Left kidney (tissue), 1 donor: ENCODE measurements at regions not wholly inside any gene's neighbourhood (a gene's known extent, or its start where the extent isn't known, plus 50 kb on each side); places are given as distances from the start of the nearest gene placed in this dataset.
"Not testable (repeated sequence)": the region's sequence is repeated elsewhere in the genome, so short reads cannot be mapped to it uniquely, and the experiment has no call there.

Experiments used
- DNase-seq: peaks from one replicate; pipeline ENCODE4 v3.0.0-alpha.2; 2013

DNA sequence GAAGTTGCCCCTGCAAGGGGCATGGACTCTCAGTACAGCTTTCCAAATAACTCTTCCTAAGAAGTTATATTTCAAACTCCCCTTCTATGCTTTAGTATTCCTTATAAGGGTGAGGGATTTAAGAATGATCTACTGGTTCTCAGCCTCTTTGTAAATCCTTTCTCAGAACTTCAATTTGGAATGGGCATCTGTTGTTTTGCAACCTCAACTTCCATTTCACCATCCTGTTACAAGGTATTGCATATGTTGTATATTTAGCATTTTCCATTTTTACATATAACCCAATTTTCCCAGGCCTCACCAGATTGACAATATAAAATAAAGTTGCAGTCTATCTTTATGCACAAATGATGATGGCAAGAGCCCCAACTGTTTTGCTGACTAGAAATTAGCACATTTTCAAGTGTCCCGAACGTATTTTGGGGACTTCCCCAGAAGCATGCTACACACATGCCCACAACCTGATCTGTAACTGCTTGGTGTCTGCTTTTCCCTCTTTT is 154.9 kb upstream of the CARMIL1 start:
- no peak for DNase-seq

DNA sequence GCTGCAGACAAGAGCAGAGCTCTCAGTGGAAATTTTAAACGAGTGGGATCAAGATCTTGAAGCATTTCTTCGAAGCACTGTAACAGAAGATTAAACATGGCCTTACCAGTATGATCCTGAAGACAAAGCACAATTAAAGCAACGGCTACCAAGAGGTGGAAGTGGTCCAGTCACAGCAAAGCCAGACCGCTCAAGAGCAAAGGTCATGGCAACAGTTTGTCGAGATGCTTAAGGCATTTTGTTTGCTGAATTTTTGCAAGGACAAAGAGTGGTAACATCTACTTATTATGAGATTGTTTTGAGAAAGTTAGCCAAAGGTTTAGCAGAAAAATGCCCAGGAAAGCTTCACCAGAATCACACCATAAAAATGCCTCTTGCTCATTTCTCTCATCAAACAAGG is 153.4 kb upstream of the CARMIL1 start:
- no peak for DNase-seq

DNA sequence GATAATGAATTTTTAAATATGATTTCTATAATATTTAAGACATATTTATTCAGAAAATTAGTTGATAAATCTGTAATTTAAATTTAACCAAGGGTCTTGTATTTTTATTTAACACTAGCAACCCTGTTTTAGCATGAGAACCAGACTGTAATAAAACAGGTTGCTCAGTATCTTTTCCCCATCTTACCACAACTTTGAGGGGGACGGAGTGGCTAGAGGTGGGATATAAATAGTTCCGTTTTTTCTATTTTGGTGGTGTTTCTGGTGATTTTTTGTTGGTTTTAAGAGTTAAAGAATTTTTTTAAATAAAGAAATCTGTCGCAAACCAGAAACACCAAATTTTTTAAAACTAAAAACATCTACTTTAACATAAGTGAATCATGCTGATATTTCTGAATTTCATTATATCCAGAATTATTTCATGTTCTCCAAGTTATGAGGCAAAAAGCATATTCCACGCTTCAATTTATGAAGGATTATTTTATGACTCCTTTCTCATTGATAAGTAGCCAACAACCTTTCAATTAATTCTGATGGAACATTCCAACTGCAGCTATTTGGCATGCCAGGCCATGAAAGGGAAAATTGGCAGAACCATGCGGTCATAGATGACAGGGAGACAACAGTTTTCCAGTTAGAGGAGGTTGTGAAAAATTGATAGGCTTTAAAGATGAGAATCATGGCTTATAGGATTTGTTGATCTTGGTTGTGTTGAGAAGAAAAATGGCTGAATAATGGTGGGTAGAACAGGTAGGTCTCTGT is 151.9 kb upstream of the CARMIL1 start:
- DNase-seq = no peak

DNA sequence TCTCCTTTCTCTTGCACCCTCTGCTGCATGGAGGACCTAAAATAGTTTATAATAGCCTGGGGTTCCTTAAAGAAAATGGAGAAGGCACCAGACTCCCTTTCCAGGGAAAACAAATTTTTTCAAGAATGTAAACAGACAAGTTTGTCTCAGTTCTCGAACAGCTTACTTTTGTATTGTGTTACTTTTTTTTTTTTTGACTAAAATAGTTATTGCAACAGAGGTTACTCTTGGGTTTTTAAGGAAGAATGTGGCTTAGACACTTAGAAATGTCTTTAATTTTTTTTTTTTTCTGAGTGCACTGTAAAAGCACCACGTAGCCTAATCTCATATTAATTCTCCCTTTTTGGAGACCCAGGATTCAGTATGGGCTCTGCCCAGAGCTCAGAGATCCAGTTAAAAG is 148.7 kb upstream of the CARMIL1 start:
- DNase-seq = no peak

DNA sequence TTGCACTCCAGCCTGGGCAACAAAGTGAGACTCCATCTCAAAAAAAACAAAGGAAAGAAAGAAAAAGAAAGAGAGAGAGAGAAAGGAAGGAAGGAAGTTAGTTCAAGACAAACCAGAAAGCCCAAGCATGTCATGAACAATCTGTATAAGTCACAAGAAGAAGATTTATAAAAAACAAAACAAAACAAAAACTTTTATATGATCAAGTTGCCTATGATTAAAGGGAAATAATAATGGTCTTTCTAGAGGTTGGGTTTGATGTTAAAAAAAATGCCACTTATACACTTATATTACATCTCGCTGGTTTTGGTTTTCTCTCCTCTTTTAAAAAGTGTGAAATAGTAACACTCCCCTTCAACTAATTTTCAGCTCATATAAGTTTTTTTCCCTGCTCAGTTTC is 146.2 kb upstream of the CARMIL1 start:
- DNase-seq = no peak

DNA sequence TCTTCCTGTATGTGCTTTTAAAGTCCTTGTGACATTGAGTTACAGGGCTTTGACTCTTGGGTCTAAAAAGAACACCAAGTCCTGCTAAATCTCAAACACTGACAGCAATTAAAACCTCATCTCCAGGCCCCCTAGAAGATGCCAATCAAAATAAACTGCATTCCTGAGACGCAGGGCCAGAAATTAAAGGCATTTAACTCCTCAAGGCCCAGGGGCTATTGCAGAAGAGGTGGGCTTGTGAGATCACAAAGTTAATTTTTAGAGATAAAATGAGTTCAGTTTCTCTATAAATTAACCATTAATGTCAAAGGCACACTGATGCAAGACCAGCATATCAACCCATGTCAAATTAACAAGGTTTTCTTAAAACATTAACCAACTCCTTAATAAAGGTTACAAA is 145.6 kb upstream of the CARMIL1 start:
- DNase-seq = no peak

DNA sequence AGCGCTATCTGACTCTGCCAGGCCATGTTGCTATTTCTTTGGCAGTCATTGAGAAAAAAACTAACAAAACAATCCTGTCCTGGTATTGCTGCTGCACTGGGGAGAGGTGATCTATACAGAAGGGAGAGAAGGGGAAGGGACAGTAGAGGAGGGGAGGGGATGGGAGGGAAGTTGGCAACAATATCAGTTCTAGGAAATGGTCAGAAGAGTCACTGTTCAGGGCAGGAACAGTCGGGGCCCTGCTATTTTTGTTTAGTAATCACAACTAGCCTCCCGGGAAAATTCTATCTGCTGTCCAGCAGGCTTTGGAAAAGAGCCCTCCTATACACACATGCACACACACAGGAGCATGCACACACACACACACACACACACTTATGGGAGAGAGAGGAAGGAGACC is 142.3 kb upstream of the CARMIL1 start:
- DNase-seq = no peak

DNA sequence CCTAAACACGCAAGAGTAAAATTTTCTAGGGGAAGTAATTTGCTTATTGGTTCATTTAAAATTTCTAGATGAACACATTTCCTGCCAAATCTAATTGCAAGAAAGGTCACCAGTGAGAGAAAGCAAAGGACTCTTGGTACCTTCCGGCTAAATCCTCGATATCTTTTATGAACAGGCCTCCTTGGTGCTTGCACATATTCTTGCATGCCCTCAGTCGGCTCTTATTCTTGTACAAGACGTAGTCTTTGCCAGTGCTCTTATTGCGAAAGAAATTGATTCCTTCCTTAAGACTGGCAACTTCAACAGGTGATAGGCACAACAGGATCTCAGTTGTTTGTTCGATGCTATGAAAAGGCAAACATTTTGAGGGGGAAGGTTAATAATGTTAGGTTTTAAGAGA is 141.7 kb upstream of the CARMIL1 start:
- DNase-seq = no peak

DNA sequence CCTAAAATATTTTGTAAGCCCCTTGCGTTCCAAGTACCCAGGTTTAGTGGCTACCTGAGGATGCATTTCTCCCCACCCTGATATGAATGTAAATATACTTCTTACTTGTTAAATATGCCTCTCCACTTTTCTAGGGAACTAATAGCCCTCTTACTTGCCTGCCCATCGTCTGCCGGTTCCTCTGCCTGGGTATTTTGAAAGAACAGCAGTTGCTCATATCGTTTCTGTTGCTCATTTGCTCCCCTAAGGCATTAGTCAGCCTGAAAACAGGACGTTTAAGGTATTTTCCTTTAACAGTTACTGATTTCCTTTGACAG is 141.3 kb upstream of the CARMIL1 start:
- no peak for DNase-seq

DNA sequence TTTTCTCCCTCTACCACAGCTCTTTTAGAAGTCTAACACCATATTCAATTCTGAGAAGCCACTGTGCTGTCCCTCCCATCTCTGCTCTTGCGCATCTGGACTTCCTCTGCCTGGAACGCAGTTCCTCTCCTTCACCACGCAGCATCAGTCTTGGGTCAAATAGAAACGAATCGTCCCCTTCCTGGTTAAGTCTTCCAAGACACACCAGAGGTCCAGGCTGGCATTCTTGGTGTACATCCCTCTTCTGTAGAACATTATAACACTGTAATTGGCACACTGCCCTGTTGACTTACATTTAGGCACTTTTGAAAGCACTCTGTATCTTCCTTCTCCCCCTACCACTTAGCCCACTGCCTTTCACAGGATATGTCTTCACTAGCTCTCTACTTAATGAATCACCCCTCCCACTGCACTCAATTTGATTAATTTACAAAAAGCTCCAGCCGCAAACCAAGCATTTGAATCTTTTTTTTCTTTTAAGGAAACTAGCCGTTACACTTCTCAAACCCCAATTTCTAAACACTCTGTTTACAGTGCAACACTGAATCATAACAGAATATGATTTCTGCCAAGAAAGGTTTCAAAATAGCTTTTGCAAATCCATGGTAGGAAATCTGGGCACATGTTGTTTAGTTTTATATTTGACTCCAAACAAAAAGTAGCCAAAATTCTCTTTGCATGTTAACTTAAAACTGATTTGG is 140.8 kb upstream of the CARMIL1 start:
- peak; percentile 18 for DNase-seq

DNA sequence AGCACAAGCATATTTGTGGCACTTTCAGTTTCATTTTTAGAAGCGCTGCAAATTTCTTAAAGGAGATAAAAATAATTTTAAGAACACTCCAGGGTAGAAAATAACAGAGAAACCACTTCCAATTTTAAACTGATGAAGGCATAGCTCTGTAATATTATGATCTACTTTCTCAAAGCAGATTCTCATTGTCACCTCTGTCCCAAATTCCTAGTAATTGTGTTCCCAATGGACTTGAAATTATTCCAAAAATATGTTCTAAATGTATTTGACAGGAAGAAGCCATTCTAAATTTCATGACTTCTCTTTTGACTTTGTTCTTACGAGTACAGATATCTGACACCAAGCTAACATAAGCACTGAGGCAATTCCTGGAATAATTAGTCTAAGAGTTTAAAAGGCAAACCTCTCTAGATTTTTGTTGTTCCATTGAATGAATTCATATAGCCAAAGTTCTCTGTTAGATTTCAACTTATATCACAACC is 140.2 kb upstream of the CARMIL1 start:
- DNase-seq = no peak

DNA sequence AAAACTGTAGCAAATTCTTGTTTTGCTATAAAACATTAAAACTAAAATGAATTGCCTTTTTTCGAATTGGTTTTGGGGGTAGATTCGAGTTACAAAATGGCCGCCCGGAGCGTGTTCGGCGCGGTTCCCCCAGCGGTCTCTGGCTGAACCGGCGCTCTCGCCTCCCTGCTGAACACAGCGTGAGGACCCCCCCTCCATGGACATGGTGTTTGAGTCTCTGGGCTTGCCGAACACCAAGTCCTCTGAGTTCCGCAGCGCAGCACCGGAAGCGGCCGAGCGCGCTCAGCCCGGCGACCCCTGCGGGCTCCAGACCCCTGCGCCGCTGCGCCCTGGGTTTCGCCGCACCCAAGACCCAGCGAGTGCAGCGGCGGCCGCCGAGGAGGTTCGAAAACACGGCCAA is 139.6 kb upstream of the CARMIL1 start:
- DNase-seq = not testable (repeated sequence)

DNA sequence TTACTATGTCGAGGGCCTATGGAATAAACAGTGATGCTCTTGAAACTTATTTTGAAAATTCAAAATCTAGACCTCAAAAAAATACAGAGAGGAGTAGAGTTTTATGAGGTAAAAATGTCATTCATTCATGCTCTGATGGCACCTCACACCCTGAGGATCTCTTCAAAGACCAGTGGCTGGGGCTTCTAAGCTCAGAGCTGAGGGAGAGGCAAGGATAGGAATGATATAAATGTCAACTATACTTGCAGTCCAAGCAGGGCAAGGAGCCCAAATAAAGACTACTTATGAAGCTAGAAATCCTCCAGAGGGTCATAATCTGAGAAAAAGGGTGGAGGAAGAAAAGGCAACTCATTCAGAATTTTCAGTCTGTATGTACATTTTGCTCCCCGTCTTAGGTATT is 136.7 kb upstream of the CARMIL1 start:
- no peak for DNase-seq

DNA sequence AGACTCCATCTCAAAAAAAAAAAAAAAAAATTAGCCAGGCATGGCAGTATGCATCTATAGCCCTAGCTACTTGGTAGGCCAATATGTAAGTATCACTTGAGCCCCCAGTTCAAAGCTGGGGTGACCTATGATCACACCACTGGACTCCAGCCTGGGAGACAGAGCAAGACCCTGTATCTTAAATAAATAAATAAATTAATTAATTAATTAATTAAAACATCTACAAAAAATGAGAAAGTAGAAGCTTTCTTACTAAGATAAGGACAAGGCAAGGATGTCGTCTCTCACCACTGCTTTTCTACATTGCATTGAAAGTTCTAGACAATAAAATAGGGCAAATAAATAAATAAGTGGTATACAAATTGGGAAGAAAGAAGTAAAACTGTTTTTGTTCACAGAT is 134.3 kb upstream of the CARMIL1 start:
- no peak for DNase-seq

DNA sequence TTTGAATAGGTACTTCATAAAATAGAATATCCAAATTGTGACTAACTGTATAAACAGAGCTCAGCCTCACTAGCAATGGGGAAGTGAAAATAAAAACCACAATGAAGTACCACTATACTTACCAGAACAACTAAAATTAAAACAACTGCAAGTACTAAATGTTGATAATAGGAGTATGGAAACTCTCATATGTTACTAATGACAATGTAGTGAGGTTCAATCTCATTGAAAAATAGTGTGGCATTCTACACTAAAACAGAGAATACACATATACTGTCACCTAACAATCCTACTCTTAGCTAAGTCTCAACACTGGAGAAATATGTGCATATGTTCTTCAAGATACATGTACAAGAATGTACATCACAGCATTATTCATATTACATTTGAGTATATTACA is 132.0 kb upstream of the CARMIL1 start:
- no peak for DNase-seq

DNA sequence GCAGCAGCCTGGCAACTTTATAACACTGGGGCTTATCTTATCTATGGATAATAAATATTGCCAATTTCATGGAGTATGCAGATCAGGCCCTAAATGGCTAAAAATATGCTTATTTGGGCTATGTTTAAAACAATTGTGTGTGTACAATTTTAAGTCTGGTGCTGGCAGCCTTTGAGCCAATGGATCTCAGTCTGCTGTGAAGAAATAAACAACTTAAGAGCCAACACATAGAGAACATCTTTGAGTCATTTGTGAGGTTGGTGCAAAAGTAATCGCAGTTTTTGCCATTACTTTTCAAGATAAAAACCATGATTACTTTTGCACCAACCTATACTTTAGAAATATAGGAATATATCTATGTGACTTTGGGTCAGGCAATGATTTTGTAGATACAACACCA is 129.1 kb upstream of the CARMIL1 start:
- no peak for DNase-seq

DNA sequence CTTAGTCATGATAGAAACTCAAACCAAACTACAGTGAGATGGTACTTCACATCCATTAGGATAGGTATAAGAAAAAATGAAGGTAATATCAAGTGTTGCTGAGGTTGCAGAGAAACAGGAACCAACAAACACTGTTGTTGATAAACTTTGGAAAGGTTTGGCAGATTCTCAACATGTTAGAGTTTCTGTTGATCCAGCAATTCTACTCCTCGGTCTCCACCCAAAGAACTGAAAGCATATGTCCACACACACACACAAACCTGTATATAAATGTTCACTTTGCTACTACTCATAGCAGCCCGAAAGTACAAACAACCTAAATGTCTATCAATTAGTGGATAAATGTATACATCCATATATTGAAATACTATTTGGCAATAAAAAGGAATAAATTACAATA is 128.3 kb upstream of the CARMIL1 start:
- no peak for DNase-seq

DNA sequence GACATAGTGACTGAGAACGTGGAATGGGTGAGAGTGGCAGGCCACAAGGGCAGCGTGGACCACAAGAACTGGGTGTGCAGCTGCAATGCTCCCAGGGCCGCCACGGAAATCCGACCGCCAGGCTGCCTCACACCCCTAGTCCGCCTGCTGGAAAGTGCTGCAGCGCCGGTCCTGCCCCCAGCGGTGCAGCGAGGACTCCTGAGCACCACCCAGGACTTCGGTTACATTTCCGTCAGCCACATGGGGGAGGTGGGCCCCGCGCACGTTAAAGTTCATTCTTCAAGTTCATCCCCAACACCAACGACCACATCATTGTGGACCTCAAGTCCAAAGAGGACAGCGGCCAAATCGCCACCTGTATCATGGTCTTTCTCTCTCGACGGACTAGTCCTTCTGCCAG is 126.1 kb upstream of the CARMIL1 start:
- DNase-seq = no peak

DNA sequence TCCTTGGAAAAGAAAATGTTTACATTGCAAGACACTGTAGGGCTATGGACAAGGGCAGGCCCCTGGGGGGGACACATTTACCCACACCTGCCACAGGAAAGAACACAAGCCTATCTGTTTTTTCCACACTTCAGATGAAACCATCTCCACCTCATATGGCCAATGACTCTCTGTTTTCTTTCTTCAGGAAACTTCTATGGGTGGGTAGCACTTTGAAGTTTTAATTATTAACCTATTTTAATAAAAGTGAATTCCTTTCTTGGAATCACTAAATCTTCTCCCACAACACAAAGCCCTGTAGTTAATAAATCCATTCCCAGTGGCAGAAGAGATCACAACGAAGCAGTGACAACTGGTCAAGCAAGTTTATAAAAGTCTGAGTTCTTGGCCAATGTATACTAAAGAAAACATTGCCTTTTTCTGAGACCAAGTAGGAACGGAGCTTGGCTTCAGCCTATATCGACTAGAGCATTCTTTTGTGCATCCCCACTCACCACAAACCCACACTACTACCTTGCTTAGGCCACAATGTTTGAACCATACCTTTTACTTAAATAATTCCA is 125.1 kb upstream of the CARMIL1 start:
- no peak for DNase-seq

DNA sequence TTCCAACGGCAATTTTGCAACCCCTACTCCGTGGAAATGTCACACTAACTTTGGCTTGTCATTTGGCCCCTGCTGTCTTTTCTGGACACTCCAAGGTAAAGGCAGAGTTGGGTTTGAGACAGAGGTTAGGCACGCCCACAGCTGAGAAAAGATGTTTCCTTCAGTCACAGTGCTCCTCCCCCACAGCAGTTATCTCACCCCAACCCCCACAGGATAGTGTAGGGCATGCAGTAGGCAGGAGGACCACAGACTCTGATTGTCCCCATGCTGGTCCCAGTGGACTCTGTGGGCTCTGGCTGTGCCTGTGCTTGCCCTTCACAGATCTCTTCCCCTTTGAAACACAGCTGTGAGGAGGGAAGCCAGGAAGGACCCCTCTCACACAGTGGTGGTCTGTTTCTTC is 124.0 kb upstream of the CARMIL1 start:
- DNase-seq = no peak

DNA sequence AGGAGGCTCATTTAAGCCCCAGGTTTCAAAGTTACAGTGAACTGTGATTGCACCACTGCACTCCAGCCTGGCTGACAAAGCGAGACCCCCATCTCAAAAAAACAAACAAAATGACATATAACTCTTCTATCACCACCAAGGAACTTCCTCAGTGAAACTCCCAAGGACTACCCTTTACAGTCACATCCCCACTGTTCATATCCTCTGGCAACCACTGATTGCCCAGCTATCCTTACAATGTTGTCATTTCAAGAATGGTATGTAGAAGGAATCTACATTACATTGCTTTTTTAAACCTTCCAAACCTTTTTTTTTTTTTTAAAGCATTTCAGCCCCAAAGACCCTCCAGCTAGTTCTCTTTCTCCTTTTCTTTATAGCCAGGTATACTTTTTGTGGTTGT is 123.1 kb upstream of the CARMIL1 start:
- no peak for DNase-seq

DNA sequence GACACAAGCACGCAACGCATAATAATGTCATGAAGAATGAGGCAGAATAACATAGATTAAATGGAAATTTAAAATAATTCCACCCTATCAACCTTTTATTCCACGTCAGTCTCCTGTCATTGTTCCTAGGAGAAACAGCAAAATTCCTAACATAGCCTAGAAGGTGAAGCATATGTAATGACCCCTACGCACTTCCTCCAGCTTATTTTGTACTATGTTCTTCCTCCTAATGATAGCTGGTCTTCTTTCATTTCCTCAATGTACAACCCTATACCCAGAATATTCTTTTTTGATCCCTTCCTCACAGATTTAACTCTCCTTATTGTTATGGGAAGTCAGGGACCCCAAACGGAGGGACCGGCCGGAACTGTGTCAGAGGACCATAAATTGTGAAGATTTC is 122.0 kb upstream of the CARMIL1 start:
- DNase-seq = no peak

DNA sequence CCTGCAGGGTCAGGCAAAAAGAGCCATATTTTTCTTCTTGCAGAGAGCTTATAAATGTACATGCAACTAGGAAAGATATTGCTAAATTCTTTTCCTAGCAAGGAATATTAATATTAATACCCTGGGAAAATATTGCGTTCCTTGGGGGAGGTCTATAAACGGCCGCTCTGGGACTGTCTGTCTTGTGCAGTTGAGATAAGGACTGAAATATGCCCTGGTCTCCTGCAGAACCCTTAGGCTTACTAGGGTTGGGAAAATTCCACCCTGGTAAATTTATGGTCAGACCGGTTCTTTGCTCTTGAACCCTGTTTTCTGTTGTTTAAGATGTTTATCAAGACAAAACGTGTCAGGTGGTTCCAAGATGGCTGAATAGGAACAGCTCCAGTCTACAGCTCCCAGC is 121.3 kb upstream of the CARMIL1 start:
- no peak for DNase-seq

DNA sequence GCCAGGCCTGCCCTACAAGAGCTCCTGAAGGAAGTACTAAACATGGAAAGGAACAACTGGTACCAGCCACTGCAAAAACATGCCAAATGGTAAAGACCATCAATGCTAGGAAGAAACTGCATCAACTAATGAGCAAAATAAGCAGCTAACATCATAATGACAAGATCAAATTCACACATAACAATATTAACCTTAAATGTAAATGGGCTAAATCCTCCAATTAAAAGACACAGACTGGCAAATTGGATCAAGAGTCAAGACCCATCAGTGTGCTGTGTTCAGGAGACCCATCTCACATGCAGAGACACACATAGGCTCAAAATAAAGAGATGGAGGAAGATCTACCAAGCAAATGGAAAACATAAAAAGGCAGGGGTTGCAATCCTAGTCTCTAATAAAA is 119.0 kb upstream of the CARMIL1 start:
- DNase-seq = not testable (repeated sequence)
